Left lobe of liver (tissue), 2 donors: ENCODE measurements at regions not wholly inside any gene's neighbourhood (a gene's known extent, or its start where the extent isn't known, plus 50 kb on each side); places are given as distances from the start of the nearest gene placed in this dataset.
"Not testable (repeated sequence)": the region's sequence is repeated elsewhere in the genome, so short reads cannot be mapped to it uniquely, and the experiment has no call there.

Source experiments
- ATAC-seq: fragments of 200-7000 bp; cut with Tn5 transposase; one replicate; pipeline ENCODE4 v1.9.1; 2020; ENCODE audit warnings: mild to moderate bottlenecking, moderate library complexity
- DNase-seq: peaks from one replicate; pipeline ENCODE4 v3.0.0-alpha.2; 2020; ENCODE audit warnings: low spot score
- donor health status: DM: no; HTN: no; CAD: no; lungs with moderate emphysema.
- donor health status: DM: no; HTN: yes; CAD: no.

- not testable (repeated sequence) for DNase-seq, ATAC-seq
These were observed 191.8 kb upstream of the IGF1 start for GRCh38 chr12:102672212-102672611.

- DNase-seq (no peak), ATAC-seq (no peak)
These were observed 188.7 kb upstream of the IGF1 start for GRCh38 chr12:102669056-102669455.

GRCh38 chr12:102666176-102666575 is 185.8 kb upstream of the IGF1 start:
- DNase-seq, ATAC-seq: not testable (repeated sequence)

GRCh38 chr12:102659200-102659911 is 179.0 kb upstream of the IGF1 start:
- ATAC-seq (peak; percentile 82), DNase-seq (no peak)

DNA sequence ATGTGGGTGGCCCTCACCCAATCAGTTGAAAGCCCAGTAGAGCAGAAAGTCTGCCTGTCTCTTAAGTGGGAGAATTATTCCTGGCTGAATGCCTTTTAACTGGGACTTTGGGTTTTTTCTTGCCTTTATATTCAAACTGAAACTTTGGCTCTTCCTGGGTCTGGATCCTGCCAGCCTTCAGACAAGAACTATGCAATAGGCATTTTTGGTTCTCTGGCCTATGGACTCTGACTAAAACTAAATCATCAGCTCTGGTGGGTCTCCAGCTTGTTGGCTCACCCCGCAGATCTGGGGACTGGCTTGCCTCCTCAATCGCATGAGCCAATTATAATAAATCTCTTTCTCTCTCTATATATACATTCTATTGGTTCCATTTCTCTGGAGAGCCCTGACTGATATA is 173.0 kb upstream of the IGF1 start:
- no peak for DNase-seq
- ATAC-seq = no peak

DNA sequence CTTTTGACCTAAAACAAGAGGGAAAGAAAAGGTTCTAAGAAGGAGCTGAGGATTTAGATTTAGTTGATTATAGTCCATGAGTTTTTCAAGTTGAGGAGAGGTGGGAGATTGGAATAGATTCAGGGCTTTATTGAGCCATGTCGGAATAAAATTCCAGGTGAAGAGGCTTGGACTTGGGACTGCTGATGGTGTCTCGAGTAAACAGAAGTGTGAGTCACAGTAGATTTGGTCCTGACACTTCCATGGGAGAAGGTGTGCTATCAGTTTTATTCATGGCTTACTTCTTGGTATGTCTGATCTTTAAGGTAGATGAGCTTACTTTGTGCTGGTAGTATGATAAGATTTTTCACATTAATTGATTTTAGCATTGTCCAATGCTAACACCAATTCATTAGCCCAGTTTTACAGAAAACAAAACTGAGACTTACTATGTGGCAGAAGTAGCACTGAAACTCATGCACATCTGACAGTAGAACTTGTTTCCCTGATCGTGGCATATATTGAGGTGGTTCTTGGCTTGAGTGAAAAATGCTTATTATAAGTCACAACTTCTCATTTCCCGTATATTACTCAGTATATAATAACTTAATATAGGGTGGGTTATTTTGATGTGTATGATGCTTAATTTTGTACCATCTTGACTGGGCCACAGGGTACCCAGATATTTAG is 172.4 kb upstream of the IGF1 start:
- ATAC-seq = peak; percentile 21
- no peak for DNase-seq

GRCh38 chr12:102645968-102646367 is 165.6 kb upstream of the IGF1 start:
- DNase-seq (no peak), ATAC-seq (no peak)

GRCh38 chr12:102643879-102644575 is 163.7 kb upstream of the IGF1 start:
- ATAC-seq (peak; percentile 100), DNase-seq (peak; percentile 64)

GRCh38 chr12:102642199-102642598 is 161.8 kb upstream of the IGF1 start:
- DNase-seq = no peak
- peak; percentile 24 for ATAC-seq

DNA sequence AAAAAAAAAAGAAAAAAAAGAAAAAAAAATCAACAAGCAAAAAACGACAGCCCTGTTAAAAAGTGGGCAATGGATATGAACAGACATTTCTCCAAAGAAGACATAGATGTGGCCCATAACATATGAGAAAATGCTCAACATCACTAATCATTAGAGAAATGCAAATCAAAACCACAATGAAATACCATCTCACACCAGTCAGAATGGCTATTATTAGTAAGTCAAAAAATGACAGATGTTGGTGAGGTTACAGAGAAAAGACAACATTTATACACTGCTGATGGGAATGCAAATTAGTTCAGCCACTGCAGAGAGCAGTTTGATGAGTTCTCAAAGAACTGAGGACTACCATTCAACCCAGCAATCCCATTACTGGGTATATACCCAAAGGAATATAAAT is 160.3 kb upstream of the IGF1 start:
- not testable (repeated sequence) for DNase-seq, ATAC-seq

- ATAC-seq = no peak
- no peak for DNase-seq
These were observed 158.4 kb upstream of the IGF1 start for GRCh38 chr12:102638777-102639176.

DNA sequence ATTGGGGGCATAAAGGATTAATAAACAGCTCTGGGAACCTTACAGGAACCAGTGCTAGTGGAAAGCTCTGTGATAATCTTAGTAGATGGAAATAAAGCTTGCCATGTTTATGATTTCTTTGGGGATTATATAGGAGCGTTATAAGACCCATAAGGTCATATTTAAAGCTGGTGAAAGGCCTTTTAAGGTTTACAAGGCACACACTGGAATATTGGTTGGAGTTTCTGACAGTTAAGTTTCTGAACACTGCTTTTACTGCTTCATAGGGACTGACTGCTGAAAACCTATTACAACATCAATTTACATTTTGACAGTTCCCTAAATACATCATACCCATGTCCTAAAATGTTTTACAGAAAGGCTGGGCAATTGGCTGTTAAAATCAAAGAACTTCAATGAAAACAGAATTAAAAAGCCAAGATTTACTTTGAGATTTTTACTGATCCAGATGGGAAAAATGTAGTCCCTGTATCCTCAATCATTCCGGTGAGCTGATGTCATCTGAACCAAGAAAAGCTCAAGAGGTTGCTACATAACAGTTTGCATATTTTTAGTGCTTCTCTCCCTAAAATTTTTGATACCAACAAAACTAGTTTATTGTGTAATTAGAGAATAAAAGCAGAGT is 153.7 kb upstream of the IGF1 start:
- DNase-seq (no peak), ATAC-seq (no peak)

GRCh38 chr12:102631274-102631673 is 150.9 kb upstream of the IGF1 start:
- DNase-seq (no peak), ATAC-seq (no peak)

DNA sequence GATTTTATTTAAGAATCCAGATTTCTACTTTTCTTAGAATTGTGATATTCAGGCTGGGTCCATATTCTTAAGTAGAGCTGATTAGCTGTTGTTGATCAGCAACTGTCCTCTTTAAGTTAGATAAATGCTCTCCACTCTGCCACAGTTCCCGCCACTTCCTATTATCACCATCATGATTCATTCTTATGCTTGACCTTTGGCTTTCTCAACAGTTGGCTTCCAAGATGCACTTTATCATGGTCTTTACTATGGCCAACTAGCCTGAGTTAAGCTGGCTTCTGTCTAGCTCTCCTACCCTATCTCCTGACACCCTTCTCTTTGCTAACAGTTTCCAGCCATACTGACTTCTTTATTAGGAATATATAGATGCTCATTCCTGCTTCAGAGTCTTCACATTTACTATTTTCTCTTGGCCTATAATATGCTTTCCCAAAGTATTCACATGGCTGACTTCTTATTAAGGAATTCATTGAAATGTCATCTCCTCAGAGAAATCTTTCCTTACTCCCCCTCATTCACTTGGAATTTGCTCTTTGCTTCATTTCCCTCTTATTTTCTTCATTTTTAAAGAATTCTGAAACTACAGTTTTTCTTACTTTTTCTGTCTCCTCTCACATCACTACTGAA is 149.0 kb upstream of the IGF1 start:
- no peak for ATAC-seq
- DNase-seq = no peak

GRCh38 chr12:102625819-102626218 is 145.5 kb upstream of the IGF1 start:
- DNase-seq (no peak), ATAC-seq (no peak)

DNA sequence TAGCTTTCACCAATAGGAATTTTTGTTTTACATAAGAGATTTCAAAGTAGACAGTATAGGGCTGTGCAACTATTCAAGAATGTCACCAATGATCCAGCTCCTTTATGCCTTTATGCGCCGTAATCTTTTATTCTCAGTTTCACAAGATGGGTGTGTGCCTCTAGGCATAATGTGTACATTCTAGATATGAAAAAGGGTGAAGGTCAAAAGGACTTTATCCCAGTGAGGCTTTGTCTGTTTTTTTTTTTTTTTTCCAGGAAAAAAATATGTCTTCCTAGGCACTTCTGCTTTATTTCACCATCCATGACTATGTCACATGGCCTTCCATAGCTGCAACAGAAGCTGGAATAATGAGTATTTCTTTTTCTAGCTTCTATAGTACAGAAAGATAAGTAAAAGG is 142.3 kb upstream of the IGF1 start:
- DNase-seq = no peak
- ATAC-seq = no peak

DNA sequence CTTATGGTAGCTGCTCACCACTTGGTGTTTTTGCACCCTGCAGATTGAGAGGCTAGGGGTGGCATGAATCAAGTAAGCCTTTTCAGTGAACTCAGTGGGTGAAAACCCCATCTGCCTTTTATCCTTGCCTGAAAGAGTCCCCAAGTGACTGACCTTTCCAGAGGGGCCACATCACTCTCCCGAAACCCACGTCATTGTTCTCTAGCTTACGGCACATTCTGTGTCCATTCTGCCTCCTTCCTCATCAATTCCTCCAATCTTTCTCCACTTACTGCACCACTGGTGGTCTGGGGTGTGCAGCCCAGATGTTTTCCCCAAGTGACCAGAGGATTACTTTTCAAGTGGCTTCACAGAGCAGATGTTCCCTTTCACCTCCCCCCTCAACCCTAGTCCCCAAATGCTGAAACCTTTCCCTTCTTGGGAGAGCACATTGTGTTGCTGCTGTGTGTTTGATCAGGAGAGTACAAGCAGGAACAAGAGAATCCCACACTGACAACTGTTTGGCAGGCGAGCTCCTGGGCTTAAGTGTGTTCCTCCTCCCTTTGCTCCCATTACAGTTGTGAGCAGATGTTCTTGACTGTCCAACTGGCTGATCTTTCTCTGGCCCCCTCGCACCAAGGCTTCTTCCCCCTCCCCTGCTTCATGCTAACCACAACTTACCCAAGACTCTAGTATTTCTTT is 138.0 kb upstream of the IGF1 start:
- ATAC-seq (no peak), DNase-seq (no peak)

DNA sequence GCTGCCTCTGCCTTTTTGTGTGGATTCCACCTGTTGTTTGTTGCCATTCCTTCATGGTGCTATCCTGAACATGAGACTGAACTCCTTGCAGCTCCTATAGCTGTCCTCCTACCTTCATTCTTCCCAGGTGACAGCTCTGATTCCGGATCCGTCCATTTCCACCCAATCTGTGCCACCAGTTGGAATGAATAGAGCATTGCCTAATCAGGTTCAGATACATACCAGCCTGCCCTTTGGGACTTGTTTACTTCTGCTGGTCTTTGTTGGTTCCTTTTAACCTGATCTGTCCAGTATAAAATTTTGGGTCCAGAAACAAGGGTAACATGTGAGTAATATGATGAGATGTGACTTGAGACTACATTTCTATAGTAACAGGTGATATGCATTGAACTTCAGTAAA is 136.3 kb upstream of the IGF1 start:
- peak; percentile 52 for ATAC-seq
- no peak for DNase-seq

DNA sequence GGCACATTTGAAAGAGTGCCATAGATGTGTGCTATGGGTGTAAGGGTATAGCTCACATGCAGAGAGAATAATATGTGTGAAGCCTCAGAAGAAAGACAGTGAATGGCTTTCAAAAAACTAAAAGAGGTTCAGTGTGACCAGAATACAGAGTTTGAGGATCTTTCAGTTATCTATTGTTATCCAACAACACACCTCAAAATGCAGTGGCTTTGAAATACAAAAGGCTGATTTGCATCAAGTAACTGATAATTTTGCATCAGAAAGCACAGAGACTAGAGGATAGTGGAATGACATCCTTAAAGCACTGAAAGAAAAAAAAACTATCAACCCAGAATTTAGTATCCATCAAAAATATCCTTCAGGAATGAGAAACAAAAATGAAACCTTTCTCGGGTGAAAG is 131.6 kb upstream of the IGF1 start:
- no peak for DNase-seq
- ATAC-seq = no peak

DNA sequence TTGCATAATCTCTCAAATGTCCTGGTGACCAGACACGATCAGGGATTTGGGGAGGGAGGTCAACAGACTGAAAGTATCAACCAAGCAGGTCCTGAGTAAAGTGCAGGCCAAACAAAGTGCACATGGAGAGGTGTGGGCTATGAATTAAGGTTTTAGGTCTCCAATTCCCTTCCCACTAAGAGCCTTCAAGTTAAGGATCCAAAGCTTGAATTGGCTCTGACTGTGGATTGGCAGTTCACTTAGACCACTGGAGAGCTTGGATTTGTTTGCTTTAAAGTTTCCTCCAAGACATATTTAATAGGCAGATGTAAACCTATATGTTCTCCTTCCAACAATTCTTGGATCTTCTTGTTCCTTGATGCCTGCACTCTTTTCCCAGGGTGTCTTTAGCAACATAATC is 129.6 kb upstream of the IGF1 start:
- no peak for ATAC-seq
- DNase-seq = no peak

DNA sequence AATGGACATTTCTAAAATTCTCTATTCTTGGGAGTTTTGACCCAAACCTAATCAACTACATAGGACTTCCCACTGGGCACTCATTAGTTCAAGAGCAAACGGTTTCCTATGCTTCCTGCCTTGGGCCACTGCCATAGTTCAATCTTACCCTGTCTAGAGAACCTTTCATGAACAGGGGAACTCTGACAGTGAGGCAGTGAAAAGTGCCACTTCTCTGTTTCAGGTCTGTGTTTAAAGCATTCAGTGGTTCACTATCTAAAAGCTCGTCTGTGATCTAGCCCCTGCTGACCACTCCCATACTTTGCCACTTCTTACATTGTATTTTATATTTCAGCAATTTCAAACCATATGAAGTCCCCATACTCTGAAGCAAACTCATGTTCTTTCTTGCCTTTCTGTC is 122.7 kb upstream of the IGF1 start:
- no peak for DNase-seq

More for the DNA sequence above, 122.7 kb upstream of the IGF1 start:
- ATAC-seq = no peak
